Fibroblast of peridontal ligament (primary cell): ENCODE measurements at regions not wholly inside any gene's neighbourhood (a gene's known extent, or its start where the extent isn't known, plus 50 kb on each side); places are given as distances from the start of the nearest gene placed in this dataset.
"Not testable (repeated sequence)": the region's sequence is repeated elsewhere in the genome, so short reads cannot be mapped to it uniquely, and the experiment has no call there.

Experiments
- DNase-seq: peaks from one replicate; pipeline ENCODE4 v3.0.0-alpha.2; 2010; ENCODE audit errors: extremely low read depth

DNA sequence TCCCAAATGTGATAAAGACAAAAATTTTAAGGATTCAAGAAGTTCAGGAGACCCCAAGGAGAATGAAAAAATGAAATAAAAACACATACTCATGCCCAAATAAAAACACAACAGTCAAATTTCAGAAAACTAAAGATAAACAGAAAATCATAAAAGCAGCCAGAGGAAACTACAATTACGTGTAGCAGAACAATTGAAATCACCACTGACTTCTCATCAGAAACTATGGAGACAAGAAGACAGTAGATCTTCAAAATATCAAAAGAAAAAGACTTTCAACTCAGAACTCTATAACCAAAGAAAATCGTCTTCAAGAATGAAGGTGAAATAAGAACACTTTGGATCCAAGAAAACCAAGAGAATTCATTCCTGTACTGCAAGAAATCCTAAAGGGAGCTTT, 54.9 kb downstream of the DIO3 start:
- no peak for DNase-seq

DNA sequence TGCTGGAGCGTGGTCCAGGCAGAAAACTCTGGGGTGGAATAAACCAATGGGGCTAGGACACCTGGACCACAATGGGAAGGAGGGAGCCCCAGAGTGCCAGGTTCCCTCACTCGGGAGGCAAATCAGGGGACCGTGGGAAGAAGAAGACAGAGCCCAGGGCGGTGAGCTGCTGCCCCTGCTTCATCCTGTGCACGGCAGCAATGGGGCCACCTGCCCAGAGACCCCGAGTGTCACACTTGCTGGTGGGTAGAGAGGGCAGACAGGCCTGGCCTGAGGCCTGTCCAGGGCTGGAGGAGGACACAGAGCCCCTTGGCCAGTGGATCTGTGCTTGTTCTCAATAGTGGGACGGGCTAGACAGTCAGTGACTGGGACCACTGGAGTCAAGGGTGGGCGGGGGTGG, 58.2 kb downstream of the DIO3 start:
- DNase-seq, result no peak

DNA sequence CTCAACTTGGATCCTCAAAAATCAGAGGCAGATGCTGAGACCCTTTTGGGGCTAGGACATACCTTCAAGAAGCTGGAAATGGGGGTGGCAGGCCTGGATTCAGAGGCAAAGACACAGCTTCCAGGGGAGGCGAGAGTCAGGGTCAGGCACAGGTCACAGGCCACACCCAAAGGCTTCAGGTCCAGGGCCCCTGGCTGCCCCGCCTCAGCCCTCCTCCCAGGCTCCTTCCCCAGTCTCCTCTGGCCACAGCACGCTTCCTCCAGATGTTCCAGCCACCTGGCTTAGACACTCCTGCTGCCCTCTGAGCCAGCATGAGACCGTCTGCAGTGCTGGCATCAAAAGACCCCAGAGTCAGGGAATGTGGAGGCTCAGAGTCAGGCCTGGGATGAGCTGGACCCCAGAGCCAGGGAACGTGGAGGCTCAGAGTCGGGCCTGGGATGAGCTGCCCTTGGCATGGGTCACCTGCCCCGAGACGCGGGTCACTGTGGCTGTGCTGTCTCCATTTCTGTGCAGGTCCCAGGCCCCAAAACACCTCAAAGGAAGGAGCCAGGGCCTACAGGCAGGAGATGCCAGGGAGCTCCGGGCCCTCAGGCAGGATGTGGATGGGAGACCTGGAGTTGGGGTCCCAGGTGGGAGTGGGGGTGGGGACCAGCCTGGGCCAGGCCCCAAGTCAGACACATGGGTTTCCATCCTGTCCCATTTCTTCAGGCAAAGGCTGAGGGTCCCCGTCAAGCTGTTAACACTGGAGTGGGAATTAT, 58.9 kb downstream of the DIO3 start:
- DNase-seq, result no peak

DNA sequence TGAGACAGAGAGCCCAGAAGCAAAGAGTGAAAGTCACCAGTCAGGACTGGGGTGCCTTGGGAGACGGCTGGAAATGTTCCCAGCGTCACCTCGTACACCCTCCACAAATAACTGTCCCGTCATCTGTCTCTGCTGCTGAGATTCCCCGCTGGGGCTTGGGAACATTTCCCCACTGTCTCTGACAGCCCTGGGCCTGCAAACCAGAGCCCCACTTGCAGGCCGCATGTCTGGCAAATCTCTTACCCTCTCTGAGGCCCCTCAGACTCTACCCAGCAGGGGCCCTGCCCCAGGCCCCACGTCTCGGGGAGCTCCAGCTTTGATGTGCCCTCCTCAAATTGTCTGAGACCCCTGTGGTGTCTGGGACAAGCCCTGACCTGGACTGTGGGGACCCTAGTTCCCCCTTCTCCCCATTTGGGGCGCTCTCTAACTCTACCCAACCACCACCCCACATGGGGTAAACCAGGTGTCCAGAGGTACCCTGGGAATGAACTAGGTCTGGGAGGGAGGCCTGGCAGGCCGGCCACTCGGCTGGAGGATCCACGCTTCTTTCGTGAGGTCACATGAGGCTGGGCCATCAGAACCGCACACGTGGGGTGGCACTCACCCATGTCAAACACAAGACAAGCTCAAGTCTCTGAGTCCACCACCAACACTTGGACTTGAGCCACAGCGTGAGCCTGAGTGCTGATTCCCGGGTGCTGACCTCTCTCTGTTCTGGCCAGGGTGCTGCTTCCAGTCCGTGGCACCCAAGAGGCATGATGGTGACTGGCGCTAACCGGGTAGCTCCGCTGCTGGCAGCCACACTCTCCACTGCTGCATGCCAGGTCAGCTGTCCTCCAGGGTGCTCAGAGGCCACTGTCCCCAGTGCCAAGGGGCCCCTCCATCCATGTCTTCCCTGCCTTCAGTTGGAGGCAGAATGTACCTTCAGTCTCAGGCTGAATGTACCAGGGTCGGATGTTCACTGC, 59.8 kb downstream of the DIO3 start:
- no peak for DNase-seq

DNA sequence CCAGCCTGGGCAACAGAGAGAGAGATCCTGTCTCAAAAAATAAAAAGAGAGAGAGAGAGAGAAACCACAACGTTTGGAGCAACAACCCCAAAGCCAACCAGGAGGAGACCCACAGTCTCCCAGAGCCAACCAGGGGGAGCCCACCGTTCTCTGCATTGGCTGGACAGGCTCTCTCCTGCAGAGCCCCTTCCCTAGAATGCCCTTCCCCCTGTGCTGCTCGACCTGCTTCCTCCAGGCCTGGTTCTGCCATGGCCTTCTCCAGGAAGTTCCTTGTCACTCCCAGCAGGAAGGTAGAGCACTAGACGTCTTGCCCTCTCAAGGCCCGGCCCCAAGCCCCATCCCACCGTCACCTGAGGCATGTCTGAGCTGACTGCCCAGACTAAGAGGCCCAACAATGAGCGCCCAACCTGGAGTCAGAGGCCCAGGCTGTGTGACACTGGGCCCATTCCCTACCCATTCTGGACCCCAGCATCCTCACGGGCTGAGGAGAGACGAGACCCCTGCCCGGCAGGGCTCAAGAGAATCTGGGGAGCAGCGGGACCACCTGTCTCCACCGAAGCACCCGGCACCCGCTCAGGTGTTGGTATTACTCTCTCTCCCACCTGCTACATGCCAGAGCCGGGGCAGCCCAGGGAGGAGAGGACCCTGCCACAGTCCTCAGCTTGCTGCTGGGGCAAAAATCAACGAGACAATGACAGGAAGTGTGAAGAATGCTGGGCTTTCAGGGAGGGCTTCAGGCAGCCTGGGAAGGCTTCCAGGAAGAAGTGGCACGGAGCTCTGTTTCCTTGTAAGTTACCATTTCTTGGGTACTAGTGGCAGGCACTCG, 61.2 kb downstream of the DIO3 start:
- no peak for DNase-seq

DNA sequence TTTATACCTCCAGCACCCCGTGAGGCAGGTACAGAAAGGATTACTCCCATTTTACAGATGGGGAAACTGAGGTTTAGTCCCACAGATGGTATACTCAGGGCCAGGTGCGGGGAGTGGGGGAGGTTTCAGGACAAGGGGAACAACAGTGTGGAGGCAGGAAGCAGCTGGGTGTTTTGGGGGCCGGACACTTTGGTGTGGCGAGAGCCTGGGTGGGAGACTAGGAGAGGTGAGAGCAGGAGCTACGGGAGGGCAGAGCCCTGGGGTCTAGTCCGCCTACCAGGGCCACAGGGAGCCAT, 61.7 kb downstream of the DIO3 start:
- DNase-seq, result no peak

DNA sequence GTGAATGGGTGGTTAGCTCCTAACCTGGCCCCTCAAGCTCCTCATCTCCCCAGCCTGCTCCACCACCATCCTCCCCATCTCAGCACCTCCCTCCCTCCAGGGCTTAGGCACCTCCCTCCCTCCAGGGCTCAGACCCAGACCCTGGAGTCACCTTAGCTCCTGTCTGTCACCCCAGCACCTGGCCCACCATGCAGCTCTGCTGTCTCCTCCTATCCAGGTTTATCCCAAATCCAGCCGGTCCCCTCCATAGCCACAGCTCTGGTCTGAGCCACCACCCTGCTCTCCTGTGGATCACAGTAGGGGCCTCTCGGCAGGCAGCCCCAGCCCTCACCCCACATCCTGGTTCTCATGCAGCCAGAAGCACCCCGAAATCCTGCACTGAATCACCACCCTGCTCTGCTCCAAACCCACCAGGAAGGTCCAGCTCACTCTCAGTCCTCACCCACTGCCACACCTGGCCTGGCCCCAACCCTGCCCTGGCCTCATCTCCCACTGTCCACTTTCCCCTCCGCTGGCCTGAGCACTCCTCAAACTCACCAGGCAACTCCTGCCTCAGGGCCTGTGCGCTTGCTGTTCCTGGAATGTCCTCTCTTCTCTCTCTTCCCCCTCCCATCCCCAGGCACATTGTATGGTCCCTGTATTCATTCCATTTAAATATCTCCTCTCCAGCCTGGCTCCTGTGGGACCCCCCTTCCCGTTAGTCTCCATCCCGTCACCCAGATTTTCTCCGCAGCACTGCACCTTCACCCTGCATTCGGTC, 62.6 kb downstream of the DIO3 start:
- no peak for DNase-seq

DNA sequence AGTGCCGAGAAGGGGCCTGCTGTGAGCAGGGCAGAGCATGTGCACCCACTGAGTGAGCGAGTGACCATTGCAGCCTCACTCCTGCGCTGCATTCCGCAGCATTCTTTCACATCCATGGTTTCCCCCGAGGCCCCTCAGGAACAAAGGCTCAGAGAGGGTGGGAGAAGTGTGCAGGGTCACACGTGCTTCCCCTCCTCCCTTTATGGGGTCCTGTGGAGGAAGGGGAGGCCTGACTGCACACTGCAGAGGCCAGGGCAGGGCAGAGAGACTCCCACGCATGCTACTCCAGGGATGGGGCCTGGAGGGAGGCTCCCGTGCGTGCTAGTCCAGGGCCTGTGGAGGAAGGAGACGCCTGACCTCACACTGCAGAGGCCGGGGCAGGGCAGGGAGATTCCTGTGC, 63.2 kb downstream of the DIO3 start:
- DNase-seq, result no peak

DNA sequence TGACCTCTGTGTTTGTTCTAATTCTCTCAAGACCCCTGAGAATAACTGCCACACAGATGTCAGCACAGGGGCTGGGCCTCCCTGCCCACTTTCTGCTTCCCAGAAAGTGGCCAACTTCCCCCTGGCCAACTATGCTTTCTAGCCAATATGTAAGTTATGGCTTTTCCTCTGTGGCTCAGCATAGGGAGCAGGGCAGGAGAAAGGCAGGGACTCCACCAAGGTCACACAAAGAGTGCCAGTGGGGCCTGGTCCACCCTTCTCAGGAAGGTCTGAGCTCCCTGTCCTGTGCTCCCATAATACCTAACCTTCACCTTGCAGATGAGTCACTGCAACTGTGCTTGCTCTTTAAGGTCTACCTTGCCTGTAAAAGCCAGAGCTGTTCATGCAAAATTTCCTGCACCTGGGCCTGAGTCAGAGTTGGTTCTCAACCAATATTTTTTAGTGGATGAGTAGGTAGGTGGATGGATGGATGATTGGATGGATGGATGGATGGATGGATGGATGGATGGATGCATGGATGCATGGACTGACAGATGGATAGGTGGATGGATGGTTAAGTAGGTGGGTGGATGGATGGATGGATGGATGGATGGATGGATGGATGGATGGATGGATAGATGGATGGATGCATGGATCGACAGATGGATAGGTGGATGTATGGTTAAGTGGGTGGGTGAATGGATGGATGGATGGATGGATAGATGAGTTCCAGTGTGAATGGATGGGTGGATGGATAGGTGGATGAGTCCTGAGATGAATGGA, 64.2 kb downstream of the DIO3 start:
- DNase-seq, result no peak

DNA sequence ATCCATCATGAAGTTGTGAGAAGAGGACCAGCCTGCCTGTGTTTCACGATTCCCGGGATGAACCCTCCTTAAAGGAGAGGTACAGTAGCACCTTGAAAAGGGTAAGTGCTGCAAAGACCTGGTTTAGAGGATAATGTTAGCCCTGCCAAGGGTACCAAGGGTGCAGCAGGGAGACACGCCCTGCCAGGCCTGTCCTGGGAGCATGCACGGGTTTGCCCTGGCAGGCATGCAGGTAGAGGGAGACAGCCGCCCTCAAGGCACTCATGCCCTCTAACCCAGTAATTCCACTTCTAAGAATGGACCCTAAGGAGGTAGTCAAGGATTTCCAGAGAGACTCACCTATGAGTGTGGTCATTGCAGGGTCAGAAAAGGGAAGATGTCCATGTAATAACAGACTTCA, 65.0 kb downstream of the DIO3 start:
- DNase-seq, result no peak

DNA sequence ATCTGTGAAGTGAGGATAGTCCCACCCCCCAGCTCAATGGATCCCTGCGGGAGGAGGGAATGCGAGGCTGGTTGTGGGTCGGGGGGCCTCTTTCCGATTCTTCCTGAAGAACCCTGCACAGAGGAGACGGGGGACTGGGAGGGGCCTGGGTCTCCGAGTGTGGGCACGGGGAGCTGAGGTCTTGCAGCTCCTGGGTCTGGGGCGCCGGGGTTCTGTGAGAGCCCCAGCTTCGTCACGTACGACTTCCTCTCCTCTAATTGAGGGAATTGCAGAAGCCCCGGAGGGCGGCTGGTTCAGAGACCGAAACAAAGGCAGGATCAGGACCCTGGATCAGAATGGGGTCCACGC, 66.6 kb downstream of the DIO3 start:
- DNase-seq, result no peak

DNA sequence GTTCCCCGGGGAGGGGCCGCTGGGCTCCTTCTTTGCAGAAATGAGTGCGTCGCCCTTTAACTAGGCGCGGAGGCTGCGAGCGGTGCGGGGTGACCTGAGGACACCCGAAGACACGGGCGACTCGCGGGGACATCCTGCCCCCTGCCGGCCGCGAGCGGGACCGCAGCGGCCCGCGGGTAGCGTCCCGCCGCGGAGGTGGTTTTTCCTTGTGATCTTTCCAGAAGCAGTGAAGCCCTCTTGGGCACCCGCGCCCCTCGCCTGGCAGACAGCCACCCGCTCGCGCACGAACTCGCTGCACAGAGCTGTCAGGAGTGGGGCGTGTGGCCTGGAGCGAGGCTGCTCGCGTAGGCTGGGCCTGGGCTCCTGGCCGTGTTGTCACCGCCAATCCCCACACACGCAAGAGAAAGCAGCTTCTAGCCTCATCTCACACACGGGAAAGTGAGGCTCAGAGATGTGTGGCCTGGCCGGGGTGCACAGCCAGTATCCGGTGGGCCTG, 67.2 kb downstream of the DIO3 start:
- DNase-seq, result peak; percentile 59

DNA sequence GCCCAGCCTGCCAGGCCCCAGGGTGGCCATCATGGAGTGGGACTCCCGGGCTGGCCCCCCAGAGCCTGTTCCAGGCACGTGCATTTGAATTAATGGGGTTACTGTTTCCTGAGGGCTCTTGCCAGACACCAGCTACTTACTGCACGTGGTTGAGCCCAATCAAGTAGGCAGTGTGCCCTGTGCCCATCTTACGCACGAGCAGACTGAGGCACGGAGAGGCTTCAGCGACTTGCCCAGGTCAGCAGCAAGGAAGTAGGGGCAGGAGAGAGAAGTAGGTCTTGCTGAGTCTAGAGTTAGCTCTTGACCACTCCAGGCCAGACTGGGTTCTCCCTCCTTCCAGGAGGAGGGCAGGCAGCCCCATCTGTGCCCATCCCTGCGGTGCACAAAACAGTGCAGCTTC, 67.7 kb downstream of the DIO3 start:
- DNase-seq, result no peak

DNA sequence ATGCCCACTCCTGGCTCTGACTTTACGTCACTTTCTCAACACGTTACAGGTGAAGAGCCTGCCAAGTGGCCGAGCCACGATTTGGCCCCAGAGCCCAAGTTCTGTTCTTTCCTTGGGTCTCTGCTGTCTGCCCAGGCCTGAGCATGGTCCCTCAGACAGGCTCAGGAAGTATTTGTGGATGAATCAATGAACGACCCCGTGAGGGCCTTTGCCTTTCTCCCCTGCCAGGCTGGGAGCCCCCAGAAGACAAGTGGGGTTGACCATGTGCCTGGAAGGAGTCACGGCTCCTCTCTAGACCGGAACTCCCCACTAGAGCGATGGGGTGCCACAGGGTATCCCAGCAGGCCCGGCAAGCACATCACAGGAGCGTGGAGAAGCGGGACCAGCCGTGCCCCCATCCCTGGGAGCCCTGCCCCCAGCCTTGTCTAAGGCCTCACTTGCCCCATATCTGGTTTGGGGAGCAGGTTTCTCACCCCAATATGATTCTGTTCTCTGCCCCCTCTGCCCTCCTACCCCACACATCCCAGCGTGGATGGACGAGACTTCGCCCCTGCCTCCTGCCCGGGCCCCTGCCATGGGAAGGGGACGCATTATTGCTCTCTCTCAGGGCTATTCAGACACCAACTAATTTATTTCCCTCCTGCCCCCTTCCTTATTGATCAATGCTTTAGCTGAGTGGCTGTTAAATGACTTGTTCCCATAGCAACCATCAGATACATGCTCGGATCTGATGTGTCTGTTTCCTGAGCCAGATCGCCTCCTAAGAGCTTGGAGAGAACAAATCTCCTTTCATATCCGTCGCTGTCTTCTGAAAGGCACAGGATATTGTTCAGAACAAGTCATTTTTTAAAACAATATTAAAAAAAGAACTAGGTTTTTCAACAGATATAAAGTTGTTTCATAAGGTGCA, 69.0 kb downstream of the DIO3 start:
- no peak for DNase-seq

DNA sequence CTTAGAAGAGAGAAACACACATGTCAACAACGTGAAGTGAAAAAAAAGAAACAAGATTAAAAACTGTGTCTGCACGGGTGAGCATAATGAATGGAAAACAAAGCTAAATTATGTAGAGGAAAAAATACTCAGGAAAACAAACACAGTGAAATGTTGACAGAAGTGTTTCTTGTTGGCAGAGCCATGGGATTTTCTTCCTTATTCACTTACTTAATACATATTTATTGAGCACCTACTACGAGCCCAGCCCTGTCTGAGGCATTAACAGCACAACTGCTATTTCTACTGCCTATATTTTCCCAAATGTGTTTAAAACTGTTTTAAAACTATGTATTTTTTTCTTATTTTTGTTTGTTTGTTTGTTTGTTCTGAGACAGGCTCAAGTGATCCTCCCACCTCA, 69.9 kb downstream of the DIO3 start:
- DNase-seq, result no peak

DNA sequence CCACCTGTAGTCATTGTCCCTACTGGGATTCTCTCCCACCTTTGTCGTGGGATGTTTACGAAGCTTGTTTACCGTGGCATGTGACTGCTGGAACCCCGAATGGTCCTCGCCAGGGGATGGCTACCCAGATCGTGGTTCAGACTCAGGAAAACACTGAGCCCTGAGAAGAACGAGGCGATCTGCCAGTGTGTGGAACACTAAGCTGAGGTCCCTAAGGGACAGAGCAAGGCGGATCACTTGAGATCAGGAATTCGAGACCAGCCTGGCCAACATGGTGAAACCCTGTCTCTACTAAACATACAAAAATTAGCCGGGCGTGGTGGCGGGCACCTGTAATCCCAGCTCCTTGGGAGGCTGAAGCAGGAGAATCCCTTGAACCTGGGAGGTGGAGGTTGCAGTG, 70.7 kb downstream of the DIO3 start:
- not testable (repeated sequence) for DNase-seq

DNA sequence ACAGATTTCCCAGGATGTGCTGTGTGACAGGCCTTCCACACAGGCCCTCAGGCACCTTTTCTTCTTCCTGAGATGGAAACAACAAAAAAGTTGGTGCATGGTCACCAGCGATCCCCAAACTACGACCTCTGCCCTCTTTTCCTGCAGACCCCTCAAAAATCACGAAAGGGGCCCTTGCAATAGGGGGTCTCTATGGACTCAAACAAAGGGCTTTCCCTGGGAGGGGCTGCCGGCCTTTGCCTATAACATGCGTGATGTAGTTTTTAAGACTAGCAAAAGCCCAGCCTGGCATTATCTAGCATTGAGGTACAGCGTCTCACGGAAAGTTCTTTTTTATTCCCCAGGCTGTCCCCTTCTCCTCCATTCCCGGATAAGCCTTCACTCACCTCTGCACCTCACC, 71.2 kb downstream of the DIO3 start:
- no peak for DNase-seq

DNA sequence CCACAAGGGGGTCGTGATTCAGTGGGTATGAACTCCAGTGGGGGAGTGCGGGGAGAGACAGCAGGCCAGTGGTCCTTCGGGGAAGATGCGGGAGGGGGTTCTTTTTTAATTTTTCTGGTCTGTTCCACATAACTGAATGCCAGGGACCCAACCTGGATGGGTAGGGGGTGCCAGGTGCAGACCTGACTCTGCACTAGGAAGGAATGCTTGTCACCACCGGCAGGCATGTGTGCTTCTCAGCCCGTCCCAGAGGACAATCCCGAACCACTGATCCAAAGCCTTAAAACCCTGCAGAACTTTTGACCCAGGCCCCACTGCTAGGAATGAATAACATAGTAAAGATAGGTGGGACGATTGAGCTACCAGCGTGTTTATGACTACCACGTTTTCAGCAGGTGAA, 72.0 kb downstream of the DIO3 start:
- no peak for DNase-seq

DNA sequence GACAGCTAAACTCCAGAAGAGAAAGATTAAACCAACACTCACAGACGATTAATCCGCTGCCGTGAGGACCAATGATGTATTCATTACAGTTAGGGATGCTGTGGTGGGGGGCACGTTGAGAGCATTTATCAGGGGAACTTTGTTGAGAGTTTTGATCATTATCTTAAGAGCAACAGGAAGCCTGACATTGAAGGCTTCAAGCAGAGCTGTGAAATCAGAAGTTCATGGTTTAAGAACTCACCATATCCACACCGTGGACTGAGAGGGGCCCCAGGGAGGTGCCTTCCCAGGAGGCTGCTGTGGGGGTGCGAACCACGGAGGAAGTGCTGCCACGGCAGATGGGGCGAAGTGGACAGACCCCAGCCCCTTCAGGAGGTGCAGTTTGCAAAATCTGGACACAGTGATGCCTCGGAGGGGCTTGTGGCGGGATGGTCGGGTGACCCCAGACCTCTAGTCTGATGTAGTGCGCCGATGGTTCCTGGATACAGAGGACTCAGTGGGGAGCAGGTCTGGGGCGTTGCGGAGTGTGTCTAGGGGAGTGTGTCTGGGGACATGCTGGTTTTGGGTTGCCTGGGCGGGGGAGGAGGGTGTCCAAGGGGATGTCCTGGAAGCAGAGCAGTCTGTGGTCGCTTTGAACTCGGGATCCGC, 73.0 kb downstream of the DIO3 start:
- no peak for DNase-seq
